ENCODE measurements at regions not wholly inside any gene's neighbourhood (a gene's known extent, or its start where the extent isn't known, plus 50 kb on each side); places are given as distances from the start of the nearest gene placed in this dataset.

DNA sequence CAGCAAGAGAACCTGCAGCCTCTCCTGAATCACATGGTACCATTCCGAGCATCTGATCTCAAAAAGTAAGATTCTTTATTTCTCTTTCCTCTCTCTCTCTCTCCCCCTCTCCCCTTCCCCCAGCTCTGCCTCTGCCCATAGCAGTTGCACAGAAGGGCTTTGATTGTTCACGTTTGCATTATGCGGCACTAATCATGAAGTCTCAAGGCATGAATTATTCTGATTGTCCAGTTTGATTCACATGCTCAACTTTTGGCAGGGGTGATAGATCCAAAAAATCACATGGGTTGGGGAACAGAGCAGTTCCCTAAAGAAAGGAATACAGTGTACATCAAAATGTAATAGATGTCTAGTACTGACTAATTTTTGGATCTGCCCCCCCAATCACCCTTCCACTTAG, 380.0 kb upstream of the SOX9 start:
- DNase-seq, result no peak
- intact Hi-C loops (cut with DNase I), result no loop called here

GRCh38 chr17:71741836-71742235, 379.0 kb upstream of the SOX9 start:
- no peak overlapping the region for H3K27ac ChIP-seq
- H3K27me3 ChIP-seq, result no peaks in the 10 kb centered on the region
- H3K4me1 ChIP-seq (ENCODE audit: insufficient read depth), result no peaks in the 10 kb centered on the region
- intact Hi-C loops (cut with DNase I), result no loop called here
- TF ChIP-seq POLR2A (IDR thresholded peaks at IDR 0.05) (no peak), EP300 (IDR thresholded peaks at IDR 0.05) (no peak)
- TF ChIP-seq, protein P1, sequence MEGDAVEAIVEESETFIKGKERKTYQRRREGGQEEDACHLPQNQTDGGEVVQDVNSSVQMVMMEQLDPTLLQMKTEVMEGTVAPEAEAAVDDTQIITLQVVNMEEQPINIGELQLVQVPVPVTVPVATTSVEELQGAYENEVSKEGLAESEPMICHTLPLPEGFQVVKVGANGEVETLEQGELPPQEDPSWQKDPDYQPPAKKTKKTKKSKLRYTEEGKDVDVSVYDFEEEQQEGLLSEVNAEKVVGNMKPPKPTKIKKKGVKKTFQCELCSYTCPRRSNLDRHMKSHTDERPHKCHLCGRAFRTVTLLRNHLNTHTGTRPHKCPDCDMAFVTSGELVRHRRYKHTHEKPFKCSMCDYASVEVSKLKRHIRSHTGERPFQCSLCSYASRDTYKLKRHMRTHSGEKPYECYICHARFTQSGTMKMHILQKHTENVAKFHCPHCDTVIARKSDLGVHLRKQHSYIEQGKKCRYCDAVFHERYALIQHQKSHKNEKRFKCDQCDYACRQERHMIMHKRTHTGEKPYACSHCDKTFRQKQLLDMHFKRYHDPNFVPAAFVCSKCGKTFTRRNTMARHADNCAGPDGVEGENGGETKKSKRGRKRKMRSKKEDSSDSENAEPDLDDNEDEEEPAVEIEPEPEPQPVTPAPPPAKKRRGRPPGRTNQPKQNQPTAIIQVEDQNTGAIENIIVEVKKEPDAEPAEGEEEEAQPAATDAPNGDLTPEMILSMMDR (IDR thresholded peaks at IDR 0.05), result no peak
- no peak overlapping the region for H3K4me3 ChIP-seq
- H3K36me3 ChIP-seq, result no peaks in the 10 kb centered on the region
- no peak for DNase-seq
- no peaks in the 10 kb centered on the region for H3K9me3 ChIP-seq

More for the DNA sequence above, 380.0 kb upstream of the SOX9 start:
- TF ChIP-seq, protein P1 (IDR thresholded peaks at IDR 0.05), result no peak
- no peak for TF ChIP-seq POLR2A (IDR thresholded peaks at IDR 0.05)
- TF ChIP-seq EP300 (IDR thresholded peaks at IDR 0.05), result no peak
- Histone ChIP-seq H3K27ac (no peak overlapping the region), H3K4me1 (ENCODE audit: insufficient read depth) (no peaks in the 10 kb centered on the region), H3K27me3 (no peaks in the 10 kb centered on the region), H3K4me3 (no peak overlapping the region), H3K9me3 (no peaks in the 10 kb centered on the region), H3K36me3 (no peaks in the 10 kb centered on the region)
- 81 to 87% (median 84%) methylated on average over 3 of the region's 3 CpGs for WGBS, 3 donors

GRCh38 chr17:71748872-71749271, 371.9 kb upstream of the SOX9 start:
- H3K9me3 ChIP-seq, result no peaks in the 10 kb centered on the region
- H3K27ac ChIP-seq, result no peak overlapping the region
- DNase-seq, result no peak
- H3K36me3 ChIP-seq, result no peaks in the 10 kb centered on the region
- no peaks in the 10 kb centered on the region for H3K27me3 ChIP-seq
- TF ChIP-seq POLR2A (IDR thresholded peaks at IDR 0.05), result no peak
- TF ChIP-seq, protein P1 (IDR thresholded peaks at IDR 0.05), result no peak
- no peak for TF ChIP-seq EP300 (IDR thresholded peaks at IDR 0.05)
- intact Hi-C loops (cut with DNase I), result no loop called here
- H3K4me1 ChIP-seq (ENCODE audit: insufficient read depth), result no peaks in the 10 kb centered on the region
- H3K4me3 ChIP-seq, result no peak overlapping the region

DNA sequence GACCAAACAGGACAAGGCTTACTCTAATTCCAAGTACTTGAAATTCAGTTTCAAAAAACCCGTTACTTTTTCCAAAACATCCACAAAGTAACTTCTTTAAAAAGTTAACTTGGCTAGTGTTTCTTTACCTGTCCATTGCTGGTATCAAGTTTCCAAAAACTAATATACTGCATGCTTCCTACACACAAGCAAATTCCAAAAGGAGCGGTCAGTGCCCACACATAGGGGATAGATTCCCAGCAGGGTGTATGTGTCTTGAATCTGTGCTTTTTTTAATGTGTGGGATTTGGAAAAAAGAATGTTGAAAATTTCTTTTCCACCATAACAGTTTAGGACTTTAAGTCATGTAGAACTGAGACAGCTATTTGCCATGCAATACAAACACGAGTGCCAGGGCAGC, 367.8 kb upstream of the SOX9 start:
- H3K36me3 ChIP-seq, result no peaks in the 10 kb centered on the region
- H3K4me3 ChIP-seq, result no peak overlapping the region
- no peaks in the 10 kb centered on the region for H3K4me1 ChIP-seq (ENCODE audit: insufficient read depth)
- no peaks in the 10 kb centered on the region for H3K27me3 ChIP-seq
- H3K27ac ChIP-seq, result no peak overlapping the region
- 73 to 85% (median 74%) methylated on average over 3 of the region's 3 CpGs for WGBS, 3 donors
- DNase-seq, result no peak
- TF ChIP-seq, protein P1 (IDR thresholded peaks at IDR 0.05), result no peak
- no peak for TF ChIP-seq EP300 (IDR thresholded peaks at IDR 0.05)
- intact Hi-C loops (cut with DNase I), result no loop called here
- H3K9me3 ChIP-seq, result no peaks in the 10 kb centered on the region

DNA sequence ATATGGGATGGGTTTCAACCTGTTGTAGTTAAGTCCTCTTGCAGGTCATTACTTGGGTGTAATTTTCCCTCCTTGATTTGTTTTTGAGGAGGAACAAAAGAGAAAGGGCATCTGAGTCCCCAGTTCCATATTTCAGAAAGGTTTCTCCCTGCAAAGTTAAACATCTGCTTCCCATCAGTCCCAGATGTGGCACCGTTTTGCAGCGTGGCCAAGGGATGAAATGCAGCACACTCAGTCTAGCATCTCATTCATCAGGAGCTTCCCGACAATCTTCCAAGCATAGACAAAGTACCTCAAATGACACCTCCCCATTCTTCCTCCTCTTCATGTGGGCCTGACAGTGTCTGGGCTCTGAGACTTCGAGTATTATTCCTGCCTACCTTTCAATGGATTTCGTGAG, 363.7 kb upstream of the SOX9 start:
- Histone ChIP-seq H3K27ac (no peak overlapping the region), H3K36me3 (no peaks in the 10 kb centered on the region), H3K4me3 (no peak overlapping the region), H3K27me3 (no peaks in the 10 kb centered on the region), H3K4me1 (ENCODE audit: insufficient read depth) (no peaks in the 10 kb centered on the region), H3K9me3 (no peaks in the 10 kb centered on the region)
- WGBS, 3 donors, result 46 to 59% (median 47%) methylated on average over 5 of the region's 5 CpGs
- intact Hi-C loops (cut with DNase I), result no loop called here
- TF ChIP-seq POLR2A (IDR thresholded peaks at IDR 0.05) (no peak), EP300 (IDR thresholded peaks at IDR 0.05) (no peak)
- TF ChIP-seq, protein P1 (IDR thresholded peaks at IDR 0.05), result no peak
- DNase-seq, result no peak

Data from ovary (tissue), 7 donors.